ENCODE measurements at regions not wholly inside any gene's neighbourhood (a gene's known extent, or its start where the extent isn't known, plus 50 kb on each side); places are given as distances from the start of the nearest gene placed in this dataset.
"Not testable (repeated sequence)": the region's sequence is repeated elsewhere in the genome, so short reads cannot be mapped to it uniquely, and the experiment has no call there.

GRCh38 chr13:76014406-76015318, 378.5 kb downstream of the LMO7 start:
- peak; percentile 31 for DNase-seq (ENCODE audit: low spot score)

GRCh38 chr13:76012091-76012721, 376.1 kb downstream of the LMO7 start:
- DNase-seq (ENCODE audit: low spot score), result no peak

GRCh38 chr13:76009267-76009890, 373.2 kb downstream of the LMO7 start:
- no peak for DNase-seq (ENCODE audit: low spot score)

- DNase-seq (ENCODE audit: low spot score), result no peak
Observed at GRCh38 chr13:76004416-76004815, 368.3 kb downstream of the LMO7 start.

GRCh38 chr13:76000131-76000530, 364.0 kb downstream of the LMO7 start:
- DNase-seq (ENCODE audit: low spot score), result no peak

- DNase-seq (ENCODE audit: low spot score), result no peak
Observed at GRCh38 chr13:75996582-75996981, 360.5 kb downstream of the LMO7 start.

GRCh38 chr13:75995966-75996365, 359.8 kb downstream of the LMO7 start:
- no peak for DNase-seq (ENCODE audit: low spot score)

- no peak for DNase-seq (ENCODE audit: low spot score)
Observed at GRCh38 chr13:75993823-75994222, 357.7 kb downstream of the LMO7 start.

- no peak for DNase-seq (ENCODE audit: low spot score)
Observed at GRCh38 chr13:75993241-75993640, 357.1 kb downstream of the LMO7 start.

- no peak for DNase-seq (ENCODE audit: low spot score)
Observed at GRCh38 chr13:75986818-75987217, 350.7 kb downstream of the LMO7 start.

GRCh38 chr13:75985132-75985531, 349.0 kb downstream of the LMO7 start:
- DNase-seq (ENCODE audit: low spot score), result no peak

GRCh38 chr13:75978818-75979217, 342.7 kb downstream of the LMO7 start:
- no peak for DNase-seq (ENCODE audit: low spot score)

GRCh38 chr13:75968103-75968838, 332.1 kb downstream of the LMO7 start:
- DNase-seq (ENCODE audit: low spot score), result no peak

GRCh38 chr13:75963302-75963701, 327.2 kb downstream of the LMO7 start:
- no peak for DNase-seq (ENCODE audit: low spot score)

GRCh38 chr13:75961911-75962310, 325.8 kb downstream of the LMO7 start:
- DNase-seq (ENCODE audit: low spot score), result no peak

GRCh38 chr13:75960538-75960994, 324.4 kb downstream of the LMO7 start:
- DNase-seq (ENCODE audit: low spot score), result no peak

GRCh38 chr13:75959861-75960481, 323.8 kb downstream of the LMO7 start:
- no peak for DNase-seq (ENCODE audit: low spot score)

- DNase-seq (ENCODE audit: low spot score), result not testable (repeated sequence)
Observed at GRCh38 chr13:75953589-75953988, 317.5 kb downstream of the LMO7 start.

GRCh38 chr13:75947448-75947847, 311.3 kb downstream of the LMO7 start:
- no peak for DNase-seq (ENCODE audit: low spot score)

GRCh38 chr13:75946536-75947284, 310.6 kb downstream of the LMO7 start:
- peak; percentile 5 for DNase-seq (ENCODE audit: low spot score)

Data from globus pallidus (tissue), 1 donor.